HG03175 (cell line): ENCODE measurements at regions not wholly inside any gene's neighbourhood (a gene's known extent, or its start where the extent isn't known, plus 50 kb on each side); places are given as distances from the start of the nearest gene placed in this dataset.
"Not testable (repeated sequence)": the region's sequence is repeated elsewhere in the genome, so short reads cannot be mapped to it uniquely, and the experiment has no call there.

Source experiments
- ATAC-seq: cut with Tn5 transposase; IDR thresholded peaks from one replicate; pipeline ENCODE4 v1.9.1; 2021; ENCODE audit warnings: mild to moderate bottlenecking, moderate library complexity; ENCODE audit not compliant: unreplicated experiment

DNA sequence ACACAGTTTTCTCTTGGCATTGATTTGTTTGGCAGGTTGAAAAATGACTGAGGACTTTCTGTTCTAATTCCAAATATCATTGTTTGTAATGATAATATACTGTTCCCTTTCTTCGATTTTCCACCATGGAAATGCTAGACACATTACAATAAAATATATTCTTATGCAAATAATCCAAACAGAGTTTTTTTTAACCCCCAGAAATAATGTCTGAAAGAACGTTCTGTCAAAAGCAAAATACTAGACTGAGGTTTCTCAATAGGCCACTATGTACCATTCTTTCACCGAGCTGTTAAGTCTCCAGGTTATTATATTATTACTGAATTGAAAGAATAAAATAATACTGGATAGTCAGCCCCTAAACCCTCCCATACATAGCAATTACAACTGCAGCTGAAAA lies 312.5 kb downstream of the ZIC3 start:
- ATAC-seq: no peak

DNA sequence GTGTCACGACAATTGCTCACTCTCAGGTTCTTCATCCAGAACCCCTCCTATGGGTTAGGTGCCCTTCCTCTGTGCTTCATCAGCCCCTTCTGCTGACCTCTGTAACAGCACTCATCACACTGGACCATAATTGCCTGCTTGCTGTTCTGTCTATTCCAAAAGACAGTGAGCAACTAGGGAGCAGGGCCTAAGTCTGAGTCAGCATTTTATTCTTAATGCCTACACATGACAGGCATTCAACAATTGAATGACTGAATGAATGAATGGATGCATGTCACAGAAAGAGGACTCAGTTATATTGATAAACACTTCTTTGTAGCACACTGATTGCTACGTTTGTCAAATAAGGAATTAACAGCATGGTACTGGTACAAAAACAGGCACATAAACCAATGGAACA lies 317.0 kb downstream of the ZIC3 start:
- ATAC-seq: no peak

DNA sequence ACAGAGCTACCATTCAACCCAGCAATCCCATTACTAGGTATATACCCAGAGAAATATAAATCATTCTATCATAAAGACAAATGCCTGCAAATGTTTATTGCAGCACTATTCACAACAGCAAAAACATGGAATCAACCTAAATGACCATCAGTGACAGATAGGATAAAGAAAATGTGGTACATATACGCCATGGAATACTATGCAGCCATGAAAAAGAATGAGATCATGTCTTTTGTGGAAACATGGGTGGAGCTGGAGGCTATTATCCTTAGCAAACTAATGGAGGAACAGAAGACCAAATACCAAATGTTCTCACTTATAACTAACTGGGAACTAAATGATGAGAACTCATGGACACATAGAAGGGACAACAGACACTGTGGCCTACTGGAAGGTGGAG lies 318.9 kb downstream of the ZIC3 start:
- not testable (repeated sequence) for ATAC-seq

DNA sequence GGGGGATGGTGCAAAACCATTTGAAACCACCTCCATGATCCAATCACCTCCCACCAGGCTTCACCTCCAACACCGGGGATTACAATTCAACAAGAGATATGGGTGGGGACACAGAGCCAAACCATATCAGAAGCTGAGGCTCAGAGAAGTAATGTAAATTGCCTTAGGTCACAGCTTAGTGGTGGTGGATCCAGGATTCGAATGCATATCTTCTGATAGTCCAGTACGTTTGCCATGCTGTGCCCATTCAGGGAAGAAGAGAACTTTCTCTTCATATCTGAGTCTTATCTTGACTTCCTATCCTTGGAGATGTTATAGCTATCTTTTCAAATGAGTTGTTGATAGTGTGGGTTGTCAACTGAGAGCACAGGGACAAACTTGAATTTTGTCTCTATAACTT lies 325.5 kb downstream of the ZIC3 start:
- ATAC-seq: no peak

DNA sequence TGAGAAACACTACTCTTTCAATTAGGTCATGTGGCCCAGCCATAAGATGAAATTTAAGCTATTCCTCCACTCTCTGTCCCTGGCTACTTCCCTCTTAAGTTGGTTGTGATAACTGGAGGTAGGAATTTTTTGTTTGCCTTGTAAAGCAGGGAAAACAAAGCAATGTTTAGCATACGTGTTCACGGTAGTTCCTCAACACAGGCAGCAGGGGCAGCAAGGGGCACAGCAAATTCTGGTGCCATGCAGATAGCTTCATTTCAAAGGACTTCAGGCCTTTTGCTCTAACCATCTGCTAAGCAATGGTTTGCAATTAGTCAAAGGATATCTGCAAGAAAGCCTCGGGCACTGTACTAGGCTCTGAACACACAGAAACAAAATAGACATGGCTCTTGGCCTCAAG lies 330.2 kb downstream of the ZIC3 start:
- no peak for ATAC-seq

DNA sequence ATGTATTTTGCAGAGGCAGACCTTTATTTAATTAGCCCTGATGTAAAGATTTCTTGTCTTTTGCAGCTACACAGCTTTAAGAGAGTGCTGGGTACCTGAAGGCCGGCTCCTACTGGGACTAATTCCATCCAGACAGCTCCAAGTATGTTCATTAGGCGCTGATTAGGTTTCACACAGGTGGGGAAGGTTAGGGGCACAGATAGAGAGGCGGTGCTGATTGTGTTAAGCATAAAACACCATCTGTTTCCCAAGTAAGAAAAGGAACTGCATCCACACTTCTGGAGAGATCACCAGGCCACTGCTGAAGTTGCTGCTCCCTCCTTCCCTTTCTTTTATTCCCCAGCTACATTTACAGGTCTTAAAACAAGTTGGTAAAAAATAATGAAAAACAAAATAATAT lies 349.5 kb downstream of the ZIC3 start:
- ATAC-seq: no peak

DNA sequence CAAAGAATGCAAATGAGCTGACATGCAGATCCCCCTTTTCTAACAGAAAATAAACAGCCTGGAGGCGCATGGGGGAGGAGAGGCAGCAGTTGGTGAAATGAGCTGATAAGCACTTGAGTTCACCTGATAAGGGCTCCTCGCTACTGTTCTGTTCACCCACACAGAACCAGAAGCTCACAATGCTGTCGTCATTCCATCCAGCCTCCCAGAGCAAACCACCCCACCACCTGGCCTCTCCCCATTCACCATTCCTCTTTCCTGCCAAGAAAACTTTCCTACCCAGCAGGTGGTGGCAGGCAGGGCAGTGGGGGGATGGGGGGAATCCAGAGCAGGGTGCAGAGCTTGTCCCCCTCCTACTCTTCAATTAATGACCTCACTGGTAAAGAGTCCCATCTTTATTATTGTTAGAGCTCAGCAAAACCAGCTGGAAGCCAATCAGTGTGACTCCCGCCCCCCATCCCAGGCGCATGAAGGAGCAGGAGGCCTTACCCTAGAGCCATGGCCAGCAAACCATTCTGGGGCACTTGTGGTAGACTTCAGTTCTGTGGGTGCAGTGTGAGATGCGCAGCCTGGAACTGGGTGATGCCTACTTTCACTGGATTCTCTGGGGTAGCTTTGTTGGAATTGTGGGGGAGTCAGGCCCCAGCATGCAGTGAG lies 350.3 kb downstream of the ZIC3 start:
- ATAC-seq: no peak

DNA sequence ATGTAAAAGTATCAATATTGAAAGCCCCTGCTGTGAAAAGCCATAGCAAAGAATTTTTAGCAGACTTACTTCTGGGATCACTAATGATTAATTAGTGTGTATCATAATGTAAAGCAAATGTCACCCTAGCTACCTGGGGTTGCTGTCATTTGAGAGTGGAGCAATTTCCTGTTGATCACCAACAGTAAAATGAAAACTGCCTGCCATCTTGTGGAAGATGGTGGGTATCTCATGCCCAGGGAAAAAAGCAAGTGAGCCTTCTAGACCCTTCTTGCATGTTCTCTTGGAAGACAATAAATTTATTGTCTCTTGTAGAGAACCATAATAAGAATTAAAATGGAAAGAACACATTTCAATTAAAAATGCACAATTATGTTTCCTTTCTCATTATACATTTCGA lies 360.2 kb downstream of the ZIC3 start:
- no peak for ATAC-seq

DNA sequence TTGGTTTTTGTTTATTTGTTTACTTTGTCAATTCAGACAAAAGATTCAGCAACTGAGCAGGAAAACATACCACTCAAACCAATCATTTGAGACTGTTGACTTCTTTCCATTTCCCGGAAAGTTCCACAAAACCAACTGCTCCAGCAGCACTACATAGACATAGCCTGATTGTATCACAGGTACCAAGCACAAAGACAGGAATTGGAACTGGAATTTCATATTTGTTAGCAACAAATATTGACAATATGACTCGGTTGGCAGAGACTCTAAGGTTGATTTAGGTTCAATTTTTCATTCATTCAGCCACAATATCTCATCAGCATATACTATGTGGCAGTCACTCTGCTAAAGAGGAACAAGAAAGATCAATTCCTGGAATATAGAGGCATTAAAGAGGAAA lies 364.0 kb downstream of the ZIC3 start:
- ATAC-seq: no peak

DNA sequence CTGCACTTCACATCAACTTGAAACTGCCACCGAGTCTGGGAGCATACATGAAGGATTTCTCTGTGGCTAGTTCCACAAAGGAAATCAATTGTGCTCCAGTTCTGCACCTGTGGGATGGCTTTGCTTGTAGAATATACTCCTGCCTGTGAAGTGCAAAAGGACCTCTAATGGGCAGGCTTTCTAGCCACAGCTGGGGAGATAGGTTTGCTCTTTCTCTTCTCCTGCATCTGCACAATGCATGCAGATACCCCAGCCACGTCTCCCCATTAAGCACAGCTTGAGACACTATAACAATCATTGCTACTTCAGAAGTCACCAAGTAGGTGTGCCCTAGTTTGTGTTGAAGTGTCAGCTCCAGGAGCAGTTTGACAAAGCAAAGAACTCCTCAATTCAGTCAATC lies 364.6 kb downstream of the ZIC3 start:
- ATAC-seq: no peak

DNA sequence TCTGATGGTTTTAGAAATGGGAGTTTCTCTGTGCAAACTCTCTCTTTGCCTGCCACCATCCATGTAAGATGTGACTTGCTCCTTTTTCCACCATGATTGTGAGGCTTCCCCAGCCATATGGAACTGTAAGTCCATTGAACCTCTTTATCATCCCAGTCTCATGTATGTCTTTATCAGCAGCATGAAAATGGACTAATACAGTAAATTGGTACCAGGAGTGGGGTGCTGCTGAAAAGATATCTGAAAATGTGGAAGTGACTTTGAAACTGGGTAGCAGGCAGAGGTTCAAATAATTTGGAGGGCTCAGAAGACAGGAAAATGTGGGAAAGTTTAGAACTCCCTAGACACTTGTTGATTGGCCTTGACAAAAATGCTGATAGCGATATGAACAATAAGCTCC lies 368.3 kb downstream of the ZIC3 start:
- not testable (repeated sequence) for ATAC-seq

DNA sequence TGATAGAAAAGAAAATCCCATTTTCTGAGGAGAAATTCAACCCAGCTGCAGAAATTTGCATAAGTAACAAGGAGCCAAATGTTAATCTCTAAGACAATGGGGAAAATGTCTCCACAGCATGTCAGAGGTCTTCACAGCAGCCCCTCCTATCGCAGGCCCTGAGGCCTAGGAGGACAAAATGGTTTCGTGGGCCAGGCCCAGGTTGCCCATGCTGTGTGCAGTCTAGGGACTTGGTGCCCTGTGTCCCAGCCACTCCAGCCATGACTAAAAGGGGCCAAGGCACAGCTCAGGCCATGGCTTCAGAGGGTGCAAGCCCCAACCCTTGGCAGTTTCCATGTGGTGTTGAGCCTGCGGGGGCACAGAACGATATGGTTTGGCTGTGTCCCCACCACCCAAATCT lies 369.0 kb downstream of the ZIC3 start:
- not testable (repeated sequence) for ATAC-seq

DNA sequence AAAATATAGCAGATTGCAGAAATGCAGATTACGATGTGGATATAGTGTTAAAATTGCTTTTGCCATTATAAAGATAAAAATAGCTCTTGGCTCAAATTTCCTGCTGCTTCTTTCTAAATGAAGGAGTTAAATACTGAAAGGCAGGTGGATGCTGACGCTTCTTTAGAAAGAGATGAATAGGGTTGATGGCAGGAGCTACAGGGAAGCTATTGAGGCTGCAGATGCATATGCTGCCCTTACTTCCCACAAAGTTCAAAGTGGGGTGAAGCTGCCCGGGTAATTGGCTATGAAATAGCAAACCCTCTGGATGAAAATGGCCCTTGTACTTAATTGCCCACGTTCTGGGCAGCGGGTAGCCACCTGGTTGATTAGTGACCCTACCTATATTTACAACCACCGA lies 379.5 kb downstream of the ZIC3 start:
- ATAC-seq: no peak

DNA sequence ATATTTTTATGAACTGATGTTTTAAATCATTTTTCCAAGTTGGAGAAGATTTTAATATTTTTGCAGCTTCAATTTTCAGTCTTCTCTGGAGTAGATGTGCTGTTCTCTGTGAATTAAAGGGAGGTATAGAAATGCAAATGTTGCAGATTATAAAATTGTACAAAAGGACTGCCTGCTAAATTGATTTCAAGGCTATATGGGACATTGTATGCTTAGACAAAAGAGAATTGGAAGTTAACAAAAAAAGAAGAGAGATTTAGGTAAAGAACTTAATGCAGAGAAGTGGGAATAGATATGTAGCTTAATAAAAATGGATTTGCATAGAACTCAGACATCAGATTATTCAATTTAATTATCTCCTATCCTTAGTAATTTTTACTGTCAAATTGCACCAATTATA lies 403.3 kb downstream of the ZIC3 start:
- ATAC-seq: no peak

DNA sequence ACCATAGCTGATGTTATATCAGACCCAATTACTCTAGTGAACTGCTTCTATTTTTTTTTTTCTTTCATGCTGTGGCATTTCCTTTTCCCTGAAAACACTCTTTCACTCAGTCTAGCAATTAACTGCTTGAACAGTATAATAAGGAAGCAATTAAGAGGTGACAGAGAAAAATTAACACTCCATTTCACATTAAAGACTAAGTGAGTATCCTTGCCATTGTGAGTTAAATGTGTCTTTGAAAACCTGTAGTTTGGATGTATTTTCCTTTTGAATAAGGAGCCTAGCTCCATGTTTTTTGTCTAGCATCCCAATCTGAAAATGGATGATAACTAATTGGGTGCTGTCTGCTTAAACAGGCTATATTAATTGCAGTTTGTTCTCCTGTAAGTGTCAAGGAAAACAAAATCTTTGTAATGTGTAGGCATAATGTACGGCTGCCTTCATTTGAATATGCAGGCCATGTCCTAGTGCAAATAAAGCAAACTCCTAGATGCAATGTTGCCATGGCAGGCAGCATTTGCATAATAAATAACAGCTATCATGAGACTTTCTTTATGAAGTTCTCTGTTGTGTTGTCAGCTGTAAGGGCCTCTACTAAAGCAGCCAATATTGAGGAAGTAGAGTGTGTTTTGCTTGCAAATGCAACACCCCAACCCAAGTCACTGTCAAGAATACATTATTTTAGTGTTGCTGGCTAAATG lies 416.7 kb downstream of the ZIC3 start:
- no peak for ATAC-seq

DNA sequence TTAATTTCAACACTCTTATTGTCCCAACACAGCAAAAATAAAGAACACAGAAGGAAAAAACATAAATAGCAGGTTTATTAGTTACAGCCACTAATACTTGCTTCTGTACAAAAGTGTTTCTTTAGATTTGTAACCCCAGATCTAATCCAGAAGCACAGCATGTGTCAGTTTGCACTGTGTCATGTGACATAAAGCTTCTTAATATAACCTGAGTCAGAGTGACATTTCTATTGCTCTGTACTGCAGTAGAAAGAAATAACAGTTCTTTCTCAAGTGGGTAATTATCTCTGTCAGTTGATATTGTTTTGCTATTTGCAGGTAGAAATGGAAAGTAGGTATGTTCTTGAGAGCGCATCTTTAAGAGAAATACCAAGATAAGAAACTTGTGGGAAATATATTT lies 422.5 kb downstream of the ZIC3 start:
- no peak for ATAC-seq

DNA sequence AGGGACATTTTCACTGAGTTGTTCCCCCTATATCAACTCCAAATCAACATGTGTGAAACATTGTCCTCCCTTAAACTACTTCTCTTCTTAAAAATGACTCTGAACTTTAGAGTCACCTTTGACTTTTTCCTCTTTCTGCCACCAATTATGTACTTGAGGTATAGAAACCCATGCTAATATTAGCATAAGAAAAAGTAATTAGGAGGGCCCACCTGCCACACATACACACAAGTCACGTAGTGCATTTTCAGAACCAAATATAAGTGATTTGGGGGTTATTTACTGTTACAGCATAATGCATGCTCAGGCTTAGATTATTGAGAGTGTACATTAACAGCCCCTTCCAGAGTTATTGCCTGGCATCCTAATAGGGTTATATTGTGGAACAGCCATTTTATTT lies 432.7 kb downstream of the ZIC3 start:
- ATAC-seq: no peak

DNA sequence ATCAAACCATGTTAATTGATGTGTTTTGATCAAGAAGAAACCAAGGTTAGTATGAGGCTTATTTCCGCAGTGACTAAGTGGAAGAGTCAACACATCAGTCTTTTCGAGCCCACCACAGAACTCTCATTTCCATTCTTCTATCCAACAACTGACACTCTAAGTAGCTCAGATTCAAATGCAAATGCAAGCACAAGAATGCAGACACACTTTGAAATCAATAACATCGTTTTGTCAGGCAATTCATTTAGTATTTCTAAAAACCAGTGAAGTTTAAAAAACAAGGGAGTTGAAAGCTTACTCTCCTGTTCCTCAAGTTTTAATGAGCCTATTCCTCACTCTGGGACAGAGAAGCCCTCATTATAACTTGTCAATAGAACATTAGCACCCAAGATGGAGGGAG lies 433.1 kb downstream of the ZIC3 start:
- no peak for ATAC-seq

DNA sequence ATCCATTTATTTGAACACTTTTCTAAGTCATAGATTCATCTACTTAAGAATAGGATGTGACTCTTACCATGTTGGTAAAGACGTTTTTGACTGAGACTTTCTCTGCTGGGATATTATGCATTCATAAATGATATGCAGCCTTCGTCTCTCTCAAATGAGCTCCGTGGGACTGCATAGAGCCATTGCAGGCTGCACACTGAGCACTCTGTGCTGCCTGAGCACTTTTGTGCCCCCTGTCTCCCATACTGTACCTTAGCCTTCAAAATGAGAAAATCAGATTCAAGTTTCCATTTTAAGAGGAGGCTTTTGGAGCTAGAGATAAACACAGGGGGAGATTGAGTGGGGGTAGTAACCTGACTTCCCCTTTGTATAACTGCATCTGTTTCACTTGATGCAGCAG lies 433.6 kb downstream of the ZIC3 start:
- no peak for ATAC-seq

DNA sequence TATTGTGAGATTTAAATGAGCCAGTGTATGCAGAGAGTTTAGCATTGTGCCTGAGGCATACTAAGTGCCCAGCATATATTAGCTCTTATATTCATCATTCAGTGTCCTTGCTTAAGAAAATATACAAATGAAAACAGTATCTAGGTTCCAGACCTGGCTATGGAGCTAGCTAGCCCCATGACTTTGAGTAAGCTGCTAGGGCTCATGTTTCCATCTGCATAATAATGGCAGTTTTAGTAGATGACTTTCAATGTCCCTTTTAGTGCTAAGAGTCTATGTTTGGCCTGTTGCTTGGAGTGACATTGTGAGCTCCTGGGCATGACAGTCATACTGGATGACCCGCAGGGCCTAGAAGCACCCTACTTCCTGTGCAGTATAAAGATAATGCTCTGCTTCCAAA lies 435.3 kb downstream of the ZIC3 start:
- no peak for ATAC-seq

DNA sequence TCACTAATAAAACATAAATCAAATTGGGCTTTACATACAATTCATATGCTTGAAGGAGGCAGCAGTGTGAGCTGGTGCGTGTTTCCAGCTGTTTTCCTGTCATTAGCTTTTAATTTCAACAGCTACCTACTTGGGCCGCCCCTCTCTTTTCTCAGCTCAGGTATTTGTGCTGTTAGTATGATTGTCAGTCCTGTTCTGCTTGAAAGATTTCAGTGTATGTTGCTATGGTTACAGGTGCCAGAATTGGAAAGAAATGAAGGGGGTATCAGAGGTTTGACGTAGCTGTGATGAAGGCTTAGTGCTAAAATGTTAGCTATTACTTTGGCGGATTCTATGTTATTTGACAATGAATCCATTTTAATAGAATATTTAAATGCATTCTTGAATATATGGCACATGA lies 440.3 kb downstream of the ZIC3 start:
- ATAC-seq: no peak

DNA sequence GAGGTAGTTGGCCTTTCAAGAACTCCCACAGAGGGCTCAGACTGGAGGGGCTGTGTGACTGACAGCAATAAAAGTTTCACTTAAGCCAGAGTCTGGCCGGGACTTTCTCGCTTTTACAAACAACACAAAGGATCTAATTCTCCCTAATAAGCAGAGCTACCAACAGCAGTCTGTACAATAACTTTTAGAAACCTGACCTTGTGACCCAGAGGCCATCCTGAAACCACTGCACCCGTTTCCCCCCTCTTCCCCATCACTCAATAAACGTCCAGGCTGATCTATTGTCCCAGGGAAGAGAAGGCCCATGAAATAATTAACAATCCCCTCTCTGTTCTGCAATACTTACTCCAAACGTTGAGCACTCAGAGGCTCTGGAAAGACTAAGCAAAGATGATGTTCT lies 442.4 kb downstream of the ZIC3 start:
- no peak for ATAC-seq

DNA sequence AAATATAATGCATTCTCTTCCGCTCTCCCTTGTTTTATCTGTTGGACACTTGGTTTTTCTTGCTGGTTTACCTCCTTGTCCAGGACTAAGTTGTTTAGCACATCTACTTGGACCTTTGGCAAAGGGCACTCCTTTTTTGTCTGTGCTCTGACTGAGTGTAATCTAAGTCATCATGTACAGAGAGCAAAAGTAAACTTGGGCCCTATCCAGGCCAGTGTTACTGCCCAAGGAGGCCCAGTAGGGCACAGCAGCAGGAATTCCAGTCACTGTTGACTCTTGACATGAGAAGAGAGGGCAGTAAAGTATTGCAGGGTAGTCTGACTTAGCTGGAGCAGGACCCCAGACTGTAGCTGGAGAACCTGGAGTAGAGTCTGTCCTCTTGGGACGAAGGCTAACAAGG lies 445.5 kb downstream of the ZIC3 start:
- ATAC-seq: no peak
